DND-41 (cell line): ENCODE measurements at regions not wholly inside any gene's neighbourhood (a gene's known extent, or its start where the extent isn't known, plus 50 kb on each side); places are given as distances from the start of the nearest gene placed in this dataset.

Experiments used
- CTCF ChIP-seq: IDR thresholded peaks from 2 replicates; pipeline ENCODE4 v1.5.1; 2012; ENCODE audit warnings: borderline replicate concordance, low read length, moderate library complexity, mild to moderate bottlenecking; ENCODE audit not compliant: poor library complexity, severe bottlenecking; ENCODE audit errors: extremely low read depth
- EZH2 ChIP-seq: IDR thresholded peaks from 3 replicates; pipeline ENCODE4 v1.6.1; 2012; ENCODE audit warnings: borderline replicate concordance, low read depth, mild to moderate bottlenecking, moderate library complexity, low read length, inconsistent platforms; ENCODE audit not compliant: severe bottlenecking

DNA sequence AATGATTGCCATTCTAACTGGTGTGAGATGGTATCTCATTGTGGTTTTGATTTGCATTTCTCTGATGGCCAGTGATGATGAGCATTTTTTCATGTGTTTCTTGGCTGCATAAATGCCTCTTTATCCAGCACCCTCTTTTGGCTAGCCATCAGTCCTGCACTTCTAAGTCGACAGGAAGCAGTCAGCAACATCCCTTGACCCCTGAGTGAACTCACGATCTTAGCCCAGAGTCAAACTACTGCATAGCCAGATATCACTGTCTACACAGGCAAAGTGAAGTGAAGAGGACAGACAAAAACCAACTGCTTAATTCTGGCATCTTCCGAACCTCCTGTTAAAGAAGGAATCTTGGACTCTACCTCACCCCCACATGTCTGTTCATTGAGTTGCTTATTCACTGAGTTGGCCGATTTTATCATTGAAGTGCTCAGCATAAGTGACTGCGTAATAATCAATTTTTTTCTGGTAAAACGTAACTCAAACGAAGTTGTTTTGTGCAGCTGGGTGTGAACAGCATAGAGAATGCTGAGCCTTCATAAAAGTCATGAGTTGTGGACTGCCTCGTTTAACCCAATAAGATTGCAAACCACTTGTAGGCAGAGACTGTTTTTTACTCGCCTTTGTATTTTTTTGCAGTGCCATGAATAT is 304.2 kb downstream of the COG6 start:
- TF ChIP-seq CTCF (no peak), EZH2 (no peak)
